Left kidney (tissue), 1 donor: ENCODE measurements at regions not wholly inside any gene's neighbourhood (a gene's known extent, or its start where the extent isn't known, plus 50 kb on each side); places are given as distances from the start of the nearest gene placed in this dataset.

Source experiments
- DNase-seq: peaks from one replicate; pipeline ENCODE4 v3.0.0-alpha.2; 2013

- no peak for DNase-seq
These were observed 92.3 kb downstream of the GYPC start for GRCh38 chr2:126748188-126748760.

- no peak for DNase-seq
These were observed 93.1 kb downstream of the GYPC start for GRCh38 chr2:126748929-126749518.

GRCh38 chr2:126749537-126749936, 93.6 kb downstream of the GYPC start:
- DNase-seq, result no peak

GRCh38 chr2:126750506-126750905, 94.5 kb downstream of the GYPC start:
- no peak for DNase-seq

GRCh38 chr2:126751477-126751876, 95.5 kb downstream of the GYPC start:
- no peak for DNase-seq

- DNase-seq, result no peak
These were observed 96.9 kb downstream of the GYPC start for GRCh38 chr2:126752876-126753275.

GRCh38 chr2:126753501-126754212, 97.7 kb downstream of the GYPC start:
- no peak for DNase-seq

GRCh38 chr2:126754240-126755004, 98.5 kb downstream of the GYPC start:
- no peak for DNase-seq

GRCh38 chr2:126756125-126756524, 100.2 kb downstream of the GYPC start:
- DNase-seq, result no peak

- DNase-seq, result no peak
These were observed 105.5 kb downstream of the GYPC start for GRCh38 chr2:126761256-126761980.

- no peak for DNase-seq
These were observed 106.3 kb downstream of the GYPC start for GRCh38 chr2:126761981-126762878.

GRCh38 chr2:126764686-126765265, 108.8 kb downstream of the GYPC start:
- DNase-seq, result no peak

GRCh38 chr2:126765395-126765794, 109.4 kb downstream of the GYPC start:
- no peak for DNase-seq

- DNase-seq, result no peak
These were observed 110.5 kb downstream of the GYPC start for GRCh38 chr2:126766295-126766968.

GRCh38 chr2:126766969-126767296, 111.0 kb downstream of the GYPC start:
- no peak for DNase-seq

- no peak for DNase-seq
These were observed 113.2 kb downstream of the GYPC start for GRCh38 chr2:126769118-126769517.

- no peak for DNase-seq
These were observed 114.5 kb downstream of the GYPC start for GRCh38 chr2:126770466-126770865.

GRCh38 chr2:126771094-126771493, 115.1 kb downstream of the GYPC start:
- DNase-seq, result no peak

- DNase-seq, result no peak
These were observed 115.7 kb downstream of the GYPC start for GRCh38 chr2:126771501-126772195.

GRCh38 chr2:126774290-126774689, 118.3 kb downstream of the GYPC start:
- no peak for DNase-seq
